Cardiac muscle cell (in vitro differentiated cells and primary cell): ENCODE measurements at regions not wholly inside any gene's neighbourhood (a gene's known extent, or its start where the extent isn't known, plus 50 kb on each side); places are given as distances from the start of the nearest gene placed in this dataset.

ENCODE experiments used
- DNase-seq, 2 donors: peaks; one replicate each; pipeline versions ENCODE4 v3.0.0 to v3.0.0-alpha.2; 2010 to 2017; ENCODE audit warnings: low read depth in 1 of 2, low spot score in 1 of 2
- H3K27ac ChIP-seq: fragments of 200-600 bp; sonication (generic); 2 replicates; pipeline ENCODE4 v1.5.1; 2016
- H3K27me3 ChIP-seq: fragments of 200-600 bp; sonication (generic); 2 replicates; pipeline ENCODE4 v1.6.0; 2016; ENCODE audit warnings: control low read depth
- H3K36me3 ChIP-seq: fragments of 200-600 bp; sonication (generic); 2 replicates; pipeline ENCODE4 v1.5.1; 2016; ENCODE audit warnings: control low read depth
- H3K4me1 ChIP-seq: fragments of 200-600 bp; sonication (generic); 2 replicates; pipeline ENCODE4 v1.8.1; 2017; ENCODE audit warnings: low read depth, mild to moderate bottlenecking, mixed run types
- H3K4me3 ChIP-seq: fragments of 200-600 bp; sonication (generic); 2 replicates; pipeline ENCODE4 v1.5.1; 2016; ENCODE audit warnings: mild to moderate bottlenecking
- H3K9me3 ChIP-seq: fragments of 200-600 bp; sonication (generic); 2 replicates; pipeline ENCODE4 v1.5.1; 2017; ENCODE audit warnings: low read depth, mild to moderate bottlenecking, control low read depth
- CTCF ChIP-seq: IDR thresholded peaks from 2 replicates; pipeline ENCODE4 v1.5.1; 2012; ENCODE audit warnings: low read depth, mild to moderate bottlenecking, low read length

- DNase-seq, result no peak
- no peak overlapping the region for H3K27ac ChIP-seq
- TF ChIP-seq CTCF, result no peak
- peaks cover 12% of the 10 kb centered on the region for H3K4me1 ChIP-seq
- no peaks in the 10 kb centered on the region for H3K9me3 ChIP-seq
- H3K36me3 ChIP-seq, result no peaks in the 10 kb centered on the region
- H3K27me3 ChIP-seq, result peaks cover 4% of the 10 kb centered on the region
- H3K4me3 ChIP-seq, result no peak overlapping the region
Measured at GRCh38 chr9:85416715-85417114, 325.0 kb downstream of the AGTPBP1 start.

- DNase-seq, result no peak
- Histone ChIP-seq H3K36me3 (no peaks in the 10 kb centered on the region), H3K9me3 (no peaks in the 10 kb centered on the region), H3K27ac (no peak overlapping the region), H3K4me1 (peaks cover 12% of the 10 kb centered on the region), H3K27me3 (peaks cover 4% of the 10 kb centered on the region), H3K4me3 (no peak overlapping the region)
- no peak for TF ChIP-seq CTCF
Measured at GRCh38 chr9:85414390-85414789, 327.4 kb downstream of the AGTPBP1 start.

- H3K4me3 ChIP-seq, result no peak overlapping the region
- no peaks in the 10 kb centered on the region for H3K36me3 ChIP-seq
- H3K27me3 ChIP-seq, result no peaks in the 10 kb centered on the region
- H3K27ac ChIP-seq, result no peak overlapping the region
- no peaks in the 10 kb centered on the region for H3K4me1 ChIP-seq
- TF ChIP-seq CTCF, result no peak
- DNase-seq, result no peak
- no peaks in the 10 kb centered on the region for H3K9me3 ChIP-seq
Measured at GRCh38 chr9:85408494-85408893, 333.3 kb downstream of the AGTPBP1 start.

GRCh38 chr9:85405566-85405950, 336.2 kb downstream of the AGTPBP1 start:
- Histone ChIP-seq H3K36me3 (no peaks in the 10 kb centered on the region), H3K27ac (no peak overlapping the region), H3K9me3 (no peaks in the 10 kb centered on the region), H3K27me3 (no peaks in the 10 kb centered on the region), H3K4me3 (no peak overlapping the region), H3K4me1 (peaks cover 7% of the 10 kb centered on the region)
- DNase-seq, result no peak
- no peak for TF ChIP-seq CTCF

- H3K27me3 ChIP-seq, result no peaks in the 10 kb centered on the region
- no peak for DNase-seq
- H3K4me1 ChIP-seq, result peaks cover 7% of the 10 kb centered on the region
- H3K27ac ChIP-seq, result no peak overlapping the region
- H3K4me3 ChIP-seq, result no peak overlapping the region
- no peaks in the 10 kb centered on the region for H3K36me3 ChIP-seq
- H3K9me3 ChIP-seq, result no peaks in the 10 kb centered on the region
- no peak for TF ChIP-seq CTCF
Measured at GRCh38 chr9:85404911-85405565, 336.7 kb downstream of the AGTPBP1 start.
